Gastrocnemius medialis (tissue), 4 donors: ENCODE measurements at regions not wholly inside any gene's neighbourhood (a gene's known extent, or its start where the extent isn't known, plus 50 kb on each side); places are given as distances from the start of the nearest gene placed in this dataset.

Experiments
- ATAC-seq, 2 donors: fragments of 150-250 bp; one replicate each; pipeline ENCODE4 v1.9.1; 2016
- DNase-seq, 2 donors: peaks; one replicate each; pipeline ENCODE4 v3.0.0-alpha.2; 2019
- H3K27ac ChIP-seq, 4 donors: fragments of 200-600 bp; sonication (generic); 1 replicate in 1 of 4; 2 replicates in 3 of 4; pipeline ENCODE4 v1.5.1; 2016 to 2018; ENCODE audit warnings: mild to moderate bottlenecking in 2 of 4, moderate library complexity in 1 of 4
- H3K27me3 ChIP-seq, 3 donors: fragments of 200-600 bp; sonication (generic) in 2 of 3; 1 replicate in 1 of 3; 2 replicates in 2 of 3; pipeline versions ENCODE4 v1.5.1 to v1.6.0; 2016 to 2019; ENCODE audit warnings: mild to moderate bottlenecking in 1 of 3, moderate library complexity in 1 of 3
- H3K36me3 ChIP-seq, 2 donors: fragments of 200-600 bp; sonication (generic) in 1 of 2; one replicate each; pipeline ENCODE4 v1.5.1; 2017 to 2018
- H3K4me1 ChIP-seq, 2 donors: fragments of 200-600 bp; sonication (generic) in 1 of 2; one replicate each; pipeline ENCODE4 v1.5.1; 2016 to 2017; ENCODE audit warnings: mild to moderate bottlenecking in 2 of 2
- H3K4me3 ChIP-seq, 4 donors: fragments of 200-600 bp; sonication (generic) in 3 of 4; 1 replicate in 1 of 4; 2 replicates in 3 of 4; pipeline ENCODE4 v1.5.1; 2016 to 2019; ENCODE audit warnings: mild to moderate bottlenecking in 2 of 4
- H3K9me3 ChIP-seq, 3 donors: fragments of 200-600 bp; sonication (generic) in 2 of 3; 1 replicate in 1 of 3; 2 replicates in 2 of 3; pipeline ENCODE4 v1.5.1; 2016 to 2019
- CTCF ChIP-seq, 5 experiments: fragments of 450-650 bp in 3 of 5; fragments of 200-600 bp in 2 of 5; sonication (generic) in 2 of 5; IDR thresholded peaks in 4 of 5; conservative IDR thresholded peaks in 1 of 5; 1 replicate in 4 of 5; 2 replicates in 1 of 5; pipeline ENCODE4 v1.5.1; 2016 to 2019; ENCODE audit warnings: antibody characterized with exemption in 5 of 5, mild to moderate bottlenecking in 3 of 5, moderate library complexity in 3 of 5
- POLR2A ChIP-seq, 2 donors: fragments of 450-650 bp; IDR thresholded peaks; one replicate each; pipeline ENCODE4 v1.6.1; 2017; ENCODE audit warnings: antibody characterized with exemption in 2 of 2, mild to moderate bottlenecking in 2 of 2, moderate library complexity in 2 of 2
- in situ Hi-C, 4 donors: fragments of 200-750 bp; cut with MboI; loops; one replicate each; pipeline versions ENCODE4 v1.15.0 to v1.8.0; 2017; ENCODE audit warnings: low sequenced_read_pairs in 4 of 4
- intact Hi-C: fragments of 100-400 bp; cut with DNase I; formaldehyde crosslinking; loops from one replicate; pipeline ENCODE4 v1.15.1; 2023; ENCODE audit warnings: low total_unique reads

- Histone ChIP-seq H3K36me3 (no peaks in the 10 kb centered on the region), H3K4me1 (peaks cover 0 to 7% of the 10 kb centered on the region in 2 donors), H3K9me3 (no peaks in the 10 kb centered on the region), H3K27ac (no peak overlapping the region), H3K27me3 (no peaks in the 10 kb centered on the region), H3K4me3 (no peak overlapping the region)
- DNase-seq (no peak), ATAC-seq (no peak)
- no peak for TF ChIP-seq POLR2A (IDR thresholded peaks at IDR 0.05)
- no peak for TF ChIP-seq CTCF (IDR thresholded peaks at IDR 0.05 in 4 of 5, conservative IDR thresholded peaks at IDR 0.05 in 1 of 5)
- in situ Hi-C loops = no loop called here
- intact Hi-C loops = no loop called here
Observed at GRCh38 chr6:118722829-118723813, 71.7 kb upstream of the CEP85L start.

GRCh38 chr6:118720125-118720473 lies 68.7 kb upstream of the CEP85L start:
- H3K4me3 ChIP-seq = no peak overlapping the region
- H3K36me3 ChIP-seq = no peaks in the 10 kb centered on the region
- TF ChIP-seq POLR2A (IDR thresholded peaks at IDR 0.05) (no peak), CTCF (IDR thresholded peaks at IDR 0.05 in 4 of 5, conservative IDR thresholded peaks at IDR 0.05 in 1 of 5) (no peak)
- H3K9me3 ChIP-seq = no peaks in the 10 kb centered on the region
- intact Hi-C loops (no loop called here), in situ Hi-C loops (no loop called here)
- H3K4me1 ChIP-seq = peaks cover 0 to 7% of the 10 kb centered on the region in 2 donors
- no peak for DNase-seq
- ATAC-seq = no peak
- no peak overlapping the region for H3K27ac ChIP-seq
- H3K27me3 ChIP-seq = no peaks in the 10 kb centered on the region

GRCh38 chr6:118719351-118720124 lies 68.1 kb upstream of the CEP85L start:
- no peak overlapping the region for H3K27ac ChIP-seq
- no peak for DNase-seq
- no peaks in the 10 kb centered on the region for H3K27me3 ChIP-seq
- in situ Hi-C loops (no loop called here), intact Hi-C loops (no loop called here)
- H3K4me3 ChIP-seq = no peak overlapping the region
- no peak for ATAC-seq
- H3K36me3 ChIP-seq = no peaks in the 10 kb centered on the region
- no peaks in the 10 kb centered on the region for H3K9me3 ChIP-seq
- peaks cover 0 to 4% of the 10 kb centered on the region in 2 donors for H3K4me1 ChIP-seq
- TF ChIP-seq POLR2A (IDR thresholded peaks at IDR 0.05) (no peak), CTCF (IDR thresholded peaks at IDR 0.05 in 4 of 5, conservative IDR thresholded peaks at IDR 0.05 in 1 of 5) (no peak)

GRCh38 chr6:118718903-118719302 lies 67.5 kb upstream of the CEP85L start:
- H3K4me1 ChIP-seq = no peaks in the 10 kb centered on the region
- no peak overlapping the region for H3K27ac ChIP-seq
- no peak for TF ChIP-seq POLR2A (IDR thresholded peaks at IDR 0.05)
- no peak for TF ChIP-seq CTCF (IDR thresholded peaks at IDR 0.05 in 4 of 5, conservative IDR thresholded peaks at IDR 0.05 in 1 of 5)
- no peaks in the 10 kb centered on the region for H3K9me3 ChIP-seq
- intact Hi-C loops (no loop called here), in situ Hi-C loops (no loop called here)
- no peaks in the 10 kb centered on the region for H3K36me3 ChIP-seq
- H3K4me3 ChIP-seq = no peak overlapping the region
- no peak for DNase-seq
- no peak for ATAC-seq
- no peaks in the 10 kb centered on the region for H3K27me3 ChIP-seq
